HG03565 (cell line): ENCODE measurements at regions not wholly inside any gene's neighbourhood (a gene's known extent, or its start where the extent isn't known, plus 50 kb on each side); places are given as distances from the start of the nearest gene placed in this dataset.

ENCODE experiments used
- ATAC-seq: cut with Tn5 transposase; IDR thresholded peaks from one replicate; pipeline ENCODE4 v1.9.1; 2021; ENCODE audit warnings: mild to moderate bottlenecking, moderate library complexity; ENCODE audit not compliant: unreplicated experiment

DNA sequence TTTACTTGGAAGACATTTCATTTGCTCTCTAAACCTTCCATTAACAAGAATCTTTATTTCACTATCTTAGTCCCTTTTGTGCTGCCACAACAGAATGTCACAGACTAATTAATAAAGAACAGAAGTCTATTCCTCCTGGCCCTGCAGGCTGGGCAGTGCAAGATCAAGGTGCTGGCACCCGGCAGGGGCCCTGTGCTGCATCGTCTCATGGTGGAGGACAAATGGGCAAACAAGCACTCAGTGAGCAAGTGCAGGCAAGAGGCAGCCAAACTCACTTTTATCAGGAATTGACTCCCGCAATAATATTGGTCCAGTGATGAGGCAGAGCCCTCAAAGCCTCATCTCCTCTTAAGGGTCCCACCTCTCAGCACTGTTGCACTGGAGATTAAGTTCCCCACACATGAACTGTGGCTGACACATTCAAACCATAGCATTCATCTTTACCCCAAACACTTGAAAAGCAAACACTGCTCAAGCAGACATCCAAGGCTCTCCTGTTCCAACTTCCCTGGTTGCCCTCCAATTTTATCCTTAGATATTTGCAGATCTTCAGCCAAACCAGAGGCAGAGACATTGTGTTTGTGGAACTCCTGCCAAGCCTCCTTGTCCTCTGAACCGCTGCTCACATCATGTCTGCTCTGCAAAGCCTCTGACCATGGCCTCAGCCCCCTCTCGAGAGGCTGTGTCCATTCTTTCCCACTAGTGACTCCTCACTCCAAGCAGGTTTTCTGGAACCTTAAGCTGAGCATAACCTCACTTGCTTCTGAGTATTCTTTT lies 404.4 kb upstream of the SOX11 start:
- no peak for ATAC-seq

DNA sequence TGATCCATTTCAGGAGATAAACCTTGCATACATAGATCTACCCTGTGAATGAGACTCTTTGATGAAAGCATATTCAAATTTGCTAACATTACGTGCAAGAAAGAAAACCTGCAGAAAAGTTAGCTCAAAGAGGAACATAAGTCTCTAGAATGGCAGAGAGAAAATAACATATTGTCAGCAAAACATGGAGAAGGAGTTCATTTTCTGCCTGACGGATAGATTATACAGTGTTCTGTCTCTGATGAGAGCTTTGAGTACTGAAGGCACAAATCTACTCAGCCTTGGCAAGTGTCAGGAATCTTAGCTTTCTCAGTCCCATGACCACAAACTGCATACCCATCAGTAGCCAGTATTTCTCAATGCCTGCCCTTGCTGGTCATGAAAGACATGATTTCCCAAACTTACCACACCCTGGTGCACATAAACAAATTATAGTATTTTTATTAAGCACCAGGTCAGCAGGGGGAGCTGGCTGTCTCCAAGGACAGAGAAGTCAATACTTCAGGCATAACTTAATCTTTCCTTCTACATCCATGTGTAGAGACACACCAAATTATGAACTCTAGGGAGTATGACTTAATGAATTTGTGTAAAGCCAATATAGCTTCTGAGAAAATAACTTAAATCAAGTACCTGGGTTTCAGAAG lies 401.2 kb upstream of the SOX11 start:
- ATAC-seq, result no peak

DNA sequence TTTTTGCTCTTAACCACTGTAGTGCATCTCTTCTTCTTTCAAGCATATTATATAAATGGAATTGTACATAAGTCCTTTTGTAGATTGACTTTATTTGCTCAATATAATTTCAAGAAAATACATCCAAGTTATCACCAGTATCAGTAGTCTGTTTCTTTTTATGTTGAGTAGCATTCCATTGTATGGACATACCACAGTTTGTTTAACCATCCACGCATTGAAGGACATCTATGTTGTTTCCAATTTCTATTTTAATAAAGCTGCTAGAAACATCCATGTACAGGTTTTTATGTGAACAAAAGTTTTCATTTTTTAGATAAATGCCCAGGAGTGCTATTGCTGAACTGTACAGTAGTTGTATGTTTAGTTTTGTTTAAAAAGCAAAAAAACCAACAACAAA lies 387.5 kb upstream of the SOX11 start:
- ATAC-seq, result no peak

DNA sequence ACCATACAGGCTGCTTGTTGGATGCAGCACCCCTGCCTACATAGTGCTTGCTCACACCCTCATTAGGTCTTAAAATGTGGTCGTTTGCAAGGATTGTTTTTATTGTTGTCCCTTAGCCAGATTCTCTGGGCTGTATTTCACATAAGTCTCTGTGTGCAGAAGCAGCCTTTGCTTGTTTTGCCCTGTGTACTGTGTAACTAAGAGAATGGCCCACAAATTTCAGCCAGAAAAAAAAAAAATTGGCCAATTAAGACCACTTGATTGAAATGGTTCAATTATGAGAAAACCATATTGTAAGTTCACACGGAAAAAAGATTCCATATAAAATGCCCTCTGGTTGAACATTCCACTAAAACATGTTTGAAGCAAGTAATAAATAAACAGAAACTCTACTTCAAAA lies 377.1 kb upstream of the SOX11 start:
- no peak for ATAC-seq

DNA sequence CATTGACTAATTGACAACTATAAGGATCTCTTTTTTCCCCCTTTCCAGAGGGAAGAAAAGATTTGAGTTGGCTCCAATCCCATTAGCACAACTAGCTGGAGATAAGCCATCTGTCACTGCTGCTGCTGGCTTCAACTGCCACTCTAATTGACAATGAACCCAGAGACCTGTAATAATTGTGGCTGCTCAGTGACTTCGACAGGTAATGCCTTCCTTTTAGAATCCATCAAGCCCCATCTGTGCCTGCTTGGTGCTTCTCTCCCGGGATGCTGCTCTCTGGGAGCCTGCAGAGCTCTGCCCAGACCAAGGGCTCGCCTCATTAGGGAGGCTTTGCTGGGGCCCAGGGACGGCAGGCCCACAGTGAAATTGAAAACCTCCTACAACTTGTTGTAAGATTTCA lies 376.7 kb upstream of the SOX11 start:
- ATAC-seq, result no peak

DNA sequence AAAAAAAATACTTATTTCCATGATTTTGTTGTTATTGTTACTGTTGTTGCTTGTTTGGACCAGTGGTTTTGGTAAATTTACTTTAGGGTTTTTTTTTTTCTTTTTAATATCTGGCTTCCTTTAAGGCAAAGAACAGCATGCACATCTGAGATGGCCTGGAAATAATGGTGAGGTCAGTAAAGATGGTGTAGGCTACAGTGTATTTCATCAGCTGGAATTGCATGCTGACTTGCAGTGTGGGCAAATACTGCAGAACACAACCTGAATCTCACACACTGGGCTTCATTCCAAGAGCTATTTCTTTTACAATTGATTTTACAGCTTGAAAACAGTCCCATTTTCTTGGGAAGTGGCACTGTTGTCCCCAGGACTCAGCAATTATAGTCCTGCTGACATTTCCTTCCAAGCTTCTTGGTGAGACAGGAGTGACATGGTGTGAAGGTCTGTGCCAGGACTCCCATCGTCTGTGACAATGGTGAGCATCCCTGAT lies 376.1 kb upstream of the SOX11 start:
- ATAC-seq, result no peak

DNA sequence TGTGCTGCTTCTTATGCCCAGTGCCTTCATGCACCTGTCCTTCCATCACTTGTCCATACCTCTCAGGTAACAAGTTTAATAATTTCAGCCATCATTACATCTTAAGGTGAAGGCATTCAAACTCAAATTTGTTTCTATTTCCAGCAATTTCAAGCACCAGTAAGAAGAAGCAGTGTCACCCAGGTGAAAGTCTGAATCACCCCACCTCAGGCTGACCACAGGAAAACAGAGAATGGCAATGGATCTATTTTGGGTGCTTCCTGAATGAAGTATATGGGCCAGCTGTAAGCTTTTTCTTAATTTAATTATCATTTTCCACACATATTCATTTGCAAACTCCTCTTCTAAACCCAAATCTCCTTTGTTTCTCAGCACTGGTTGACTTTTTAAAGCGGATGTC lies 372.7 kb upstream of the SOX11 start:
- ATAC-seq, result no peak

DNA sequence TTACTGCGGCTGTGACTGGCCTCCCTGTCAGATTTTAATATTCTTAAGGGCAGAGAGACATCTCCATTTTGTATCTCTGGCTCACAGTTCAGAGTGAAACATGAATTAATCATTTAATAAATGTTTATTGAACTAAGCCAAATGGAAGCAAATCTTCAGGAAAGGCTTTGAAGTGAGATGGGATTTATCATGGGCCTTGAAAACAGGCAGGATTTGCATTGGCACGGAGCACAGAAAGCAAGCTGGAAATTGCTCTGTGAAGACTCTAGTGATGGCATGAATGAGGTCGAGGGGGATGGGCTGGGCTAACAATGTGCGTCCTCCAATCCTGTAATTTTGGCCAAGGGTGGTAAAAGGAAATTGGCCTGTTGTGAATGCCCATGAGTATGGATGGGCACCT lies 369.8 kb upstream of the SOX11 start:
- no peak for ATAC-seq

DNA sequence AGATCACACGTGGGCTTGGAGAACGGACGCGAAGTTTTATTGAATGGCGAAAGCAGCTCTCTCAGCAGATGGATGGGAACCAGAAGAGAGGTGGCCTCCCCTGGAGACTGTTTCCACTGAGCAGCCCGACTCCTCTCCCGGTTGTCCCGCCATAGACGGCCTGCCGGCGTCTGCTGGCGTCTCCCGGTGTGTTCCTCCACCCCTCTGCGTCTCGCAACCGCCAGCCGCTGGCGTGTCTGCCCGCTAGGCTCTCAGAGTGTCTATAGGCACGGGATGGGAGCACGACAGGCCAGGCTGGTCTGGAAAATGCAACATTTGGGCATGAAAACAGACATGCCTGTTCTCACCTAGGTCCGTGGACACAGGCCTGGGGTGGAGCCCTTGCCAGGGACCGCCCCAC lies 366.7 kb upstream of the SOX11 start:
- ATAC-seq, result no peak

DNA sequence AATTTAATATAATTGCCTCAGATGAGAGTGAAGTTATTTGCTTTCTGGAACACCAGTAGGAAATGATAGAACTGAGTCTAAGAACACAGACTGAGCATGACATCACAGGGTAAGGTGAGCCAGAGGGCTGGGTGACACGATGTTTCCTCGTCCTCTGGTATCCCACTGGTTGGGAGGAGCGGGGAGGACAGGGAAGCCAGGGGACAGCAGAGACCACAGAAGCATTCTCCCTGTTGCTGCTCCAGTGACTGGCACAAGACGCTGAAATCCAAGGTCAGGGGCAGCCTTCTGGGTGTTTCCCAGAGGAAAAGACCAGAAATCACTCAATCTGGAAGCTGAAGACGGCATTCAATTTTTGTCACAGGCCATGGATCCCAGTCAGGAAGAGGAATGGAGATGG lies 363.4 kb upstream of the SOX11 start:
- no peak for ATAC-seq

DNA sequence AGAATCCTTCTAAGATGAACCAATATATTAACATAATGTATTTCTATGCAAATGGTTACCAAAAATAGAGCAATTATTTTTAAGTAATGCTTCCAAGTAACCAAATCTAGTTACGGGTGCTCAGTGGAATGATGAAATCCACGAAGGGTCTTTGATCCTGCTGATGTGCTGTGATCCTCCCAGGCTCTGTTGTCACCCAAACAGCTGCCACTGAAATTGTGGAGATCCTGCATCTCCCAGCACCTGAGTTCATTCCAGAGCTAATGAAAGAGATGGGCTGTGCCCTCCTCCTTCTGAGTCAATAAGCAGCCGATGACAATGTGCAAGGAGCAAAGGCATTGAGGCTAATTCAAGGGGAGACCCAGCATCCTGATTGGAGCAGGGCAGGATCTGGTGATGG lies 362.4 kb upstream of the SOX11 start:
- no peak for ATAC-seq

DNA sequence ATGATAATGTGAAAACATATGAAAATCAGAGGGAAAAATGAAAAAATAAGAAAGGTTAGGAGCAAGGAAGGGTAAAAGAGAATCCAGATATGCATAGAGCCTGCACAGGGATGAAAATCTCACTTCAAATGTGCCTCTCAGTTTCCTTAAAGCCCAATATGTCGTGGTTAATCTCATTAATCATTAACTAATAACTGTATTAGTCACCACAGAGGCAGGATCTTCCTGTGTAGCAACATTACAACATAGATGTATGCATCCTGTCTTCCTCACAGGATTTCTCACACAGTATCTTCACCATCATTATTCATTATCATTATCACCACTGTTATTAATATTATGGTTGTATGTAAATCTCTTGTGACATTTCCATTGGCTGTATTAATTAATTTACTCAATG lies 361.2 kb upstream of the SOX11 start:
- no peak for ATAC-seq

DNA sequence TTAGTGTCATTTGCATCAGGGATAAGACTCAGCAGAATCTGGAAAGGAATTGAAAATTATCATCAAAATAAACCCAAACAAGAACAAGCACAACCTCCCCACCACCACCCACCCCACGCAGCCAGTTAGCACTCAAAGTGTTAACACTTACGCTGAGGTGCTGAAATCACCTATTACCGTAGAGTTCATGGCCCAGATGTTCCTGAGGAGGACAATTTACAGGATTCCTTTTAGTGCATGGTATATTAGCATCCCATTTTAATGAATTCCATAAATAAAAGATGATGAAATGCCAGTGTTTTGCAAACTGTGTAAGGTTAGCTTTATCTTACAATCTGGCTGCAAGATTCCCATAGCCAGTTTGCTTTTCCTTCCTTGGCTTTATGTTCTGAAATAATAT lies 359.3 kb upstream of the SOX11 start:
- ATAC-seq, result no peak

DNA sequence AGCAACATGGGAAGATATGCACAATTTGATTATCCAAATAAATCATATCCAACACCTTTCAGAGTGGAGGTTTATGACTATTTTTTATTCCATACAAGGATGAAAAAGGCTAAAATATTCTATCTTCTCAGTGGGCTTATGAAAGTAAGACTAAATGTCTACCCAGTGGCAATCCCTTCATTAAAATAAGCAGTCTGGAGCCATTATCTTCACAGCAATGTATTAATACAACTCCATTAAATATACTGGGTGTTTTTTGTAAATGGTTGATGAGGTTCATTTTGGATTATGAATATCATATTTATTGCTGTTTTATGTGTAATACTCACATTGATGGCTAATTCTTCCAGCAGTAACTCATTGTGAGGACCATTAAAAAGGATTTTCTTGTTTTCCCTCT lies 352.7 kb upstream of the SOX11 start:
- ATAC-seq, result no peak

DNA sequence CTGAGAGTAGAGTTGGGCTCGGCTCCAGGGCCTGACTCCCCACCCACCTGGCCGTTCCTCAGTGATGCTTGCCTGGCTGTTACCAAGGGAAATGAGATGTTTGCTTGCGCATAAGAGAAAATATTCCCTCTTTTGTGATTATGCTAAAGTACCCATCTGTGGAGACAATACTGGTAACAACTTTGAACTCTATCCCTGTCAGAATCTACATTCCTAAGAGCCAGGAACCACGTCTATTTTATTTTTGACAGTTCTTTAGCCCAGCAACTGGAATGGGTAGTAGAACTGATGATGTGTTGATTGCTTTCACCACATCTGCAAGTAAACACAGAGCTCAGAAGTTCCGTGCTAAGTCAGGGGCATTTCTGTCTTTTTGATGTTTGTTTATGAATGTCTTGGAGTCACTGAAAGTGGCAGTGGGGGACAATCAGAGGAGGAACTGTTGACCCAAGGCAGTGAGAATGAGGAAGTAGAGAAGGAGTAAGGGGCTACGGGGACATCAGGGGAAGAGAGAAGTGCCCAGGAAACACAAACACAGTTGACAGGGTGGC lies 348.3 kb upstream of the SOX11 start:
- ATAC-seq, result no peak

DNA sequence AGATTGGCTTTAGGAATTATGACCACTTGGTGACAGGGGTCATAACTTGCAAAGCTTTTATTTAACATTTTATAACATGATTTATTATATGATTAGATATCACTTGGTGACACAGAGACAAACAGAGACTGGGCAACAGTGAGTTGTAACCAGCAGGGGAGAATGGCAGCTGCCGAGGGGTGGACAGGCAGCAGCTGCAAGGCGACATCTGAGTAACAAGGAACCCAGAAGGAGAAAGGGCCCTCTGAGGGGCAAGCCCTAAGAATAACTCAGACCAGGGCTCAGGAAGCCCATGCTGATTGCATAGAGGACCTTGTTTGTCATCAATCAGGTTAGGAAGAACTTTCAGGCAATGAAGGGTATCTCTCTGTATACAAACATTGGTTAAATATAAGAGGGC lies 339.9 kb upstream of the SOX11 start:
- ATAC-seq, result no peak

DNA sequence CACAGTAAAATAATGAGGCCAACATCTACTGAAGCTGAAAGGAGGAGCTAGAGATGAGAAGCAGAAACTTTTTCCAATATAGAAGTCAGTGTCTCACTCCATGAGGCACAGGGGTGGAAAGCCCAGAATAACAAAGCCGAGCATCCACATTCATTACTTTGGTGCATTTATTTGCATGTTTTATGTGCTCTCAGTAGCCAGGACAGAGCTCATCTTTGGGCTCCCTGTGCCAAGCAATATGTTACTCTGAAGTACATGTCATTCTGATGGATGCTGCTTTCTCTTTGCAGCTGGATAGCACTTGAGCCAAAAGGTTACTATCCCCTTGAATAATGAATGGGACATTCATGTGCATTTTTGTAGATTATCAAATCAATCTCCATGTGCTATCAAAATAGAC lies 338.6 kb upstream of the SOX11 start:
- ATAC-seq, result no peak

DNA sequence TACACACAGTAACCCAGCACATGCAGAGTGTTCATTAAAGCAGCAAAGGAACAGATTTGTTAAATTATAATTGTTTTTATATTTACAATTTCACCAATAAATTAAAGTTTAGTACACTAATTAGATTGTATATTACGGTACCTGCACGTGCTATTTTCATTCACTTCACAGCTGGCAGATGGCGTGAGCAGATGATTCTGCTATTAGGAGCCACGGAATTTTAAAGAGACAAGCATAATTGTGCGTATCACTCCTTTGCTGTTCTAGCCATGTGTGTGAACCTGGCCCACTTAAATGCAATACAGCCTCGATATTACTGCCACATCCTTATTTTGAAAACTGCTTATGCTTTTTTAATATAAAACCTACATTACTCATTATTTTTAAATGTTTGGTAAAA lies 332.8 kb upstream of the SOX11 start:
- no peak for ATAC-seq

DNA sequence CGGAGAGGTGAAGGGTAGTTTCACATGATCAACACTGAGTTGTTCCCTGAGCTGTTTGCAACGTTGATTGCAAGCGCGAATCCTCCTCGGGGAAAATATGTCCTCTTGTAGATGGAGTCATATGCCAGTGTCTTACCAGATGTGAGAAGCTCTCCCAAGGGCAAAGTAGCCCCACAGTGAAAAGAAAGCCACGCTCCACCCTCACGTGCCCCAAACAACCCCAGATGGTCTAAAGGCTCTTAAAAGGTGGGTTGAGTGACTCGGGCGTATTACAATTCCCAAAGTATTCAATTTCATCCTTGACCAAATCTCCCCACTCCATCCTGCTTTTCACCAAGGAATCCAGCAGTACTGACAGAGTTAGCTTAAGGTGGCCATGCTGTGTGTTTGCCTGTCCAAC lies 332.1 kb upstream of the SOX11 start:
- ATAC-seq, result no peak

DNA sequence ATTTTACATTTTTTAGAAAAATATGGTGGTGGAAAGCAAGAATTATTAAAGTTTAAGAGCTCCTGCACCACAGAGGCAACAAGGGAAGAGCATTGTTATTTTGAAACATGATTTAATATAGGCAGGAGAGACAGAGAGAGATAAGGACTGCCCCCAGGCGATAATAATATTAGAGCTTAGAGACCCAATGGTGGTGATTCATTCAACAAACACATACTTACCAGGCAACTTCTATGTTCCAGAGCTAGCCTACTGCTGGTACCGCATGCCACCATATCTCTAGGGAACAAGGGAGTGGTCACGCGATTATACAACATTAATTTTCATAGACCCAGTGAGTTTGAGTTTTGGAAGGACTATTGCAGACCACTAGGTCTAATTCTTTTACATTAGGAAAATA lies 327.8 kb upstream of the SOX11 start:
- no peak for ATAC-seq

DNA sequence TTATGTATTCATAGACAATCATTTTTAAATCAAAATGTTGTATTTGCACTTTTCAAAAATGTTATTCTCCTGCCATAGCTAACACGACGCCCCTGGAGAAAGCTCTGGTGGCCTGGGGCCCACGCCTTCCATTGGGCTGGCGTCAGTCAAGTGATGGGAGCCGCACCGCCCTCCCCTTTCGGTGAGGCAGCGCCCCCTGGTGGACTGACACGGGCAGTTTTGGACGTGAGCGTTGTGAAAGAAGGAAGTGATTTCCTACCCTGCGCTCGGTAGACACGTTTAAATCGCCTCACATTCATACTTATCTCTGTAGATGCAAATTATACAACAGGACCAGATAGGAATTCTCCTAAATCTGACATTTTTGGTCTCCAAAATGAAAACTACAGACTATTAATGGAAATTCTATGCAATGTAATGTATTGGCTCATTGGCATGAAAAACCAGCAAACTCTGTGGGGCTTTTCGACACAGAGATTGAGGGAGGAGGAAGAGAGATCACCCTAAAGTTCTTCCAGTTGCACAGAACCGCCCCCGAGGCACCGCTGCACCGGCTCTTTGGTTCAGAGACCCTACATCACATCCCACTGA lies 326.2 kb upstream of the SOX11 start:
- ATAC-seq, result peak; percentile 90

DNA sequence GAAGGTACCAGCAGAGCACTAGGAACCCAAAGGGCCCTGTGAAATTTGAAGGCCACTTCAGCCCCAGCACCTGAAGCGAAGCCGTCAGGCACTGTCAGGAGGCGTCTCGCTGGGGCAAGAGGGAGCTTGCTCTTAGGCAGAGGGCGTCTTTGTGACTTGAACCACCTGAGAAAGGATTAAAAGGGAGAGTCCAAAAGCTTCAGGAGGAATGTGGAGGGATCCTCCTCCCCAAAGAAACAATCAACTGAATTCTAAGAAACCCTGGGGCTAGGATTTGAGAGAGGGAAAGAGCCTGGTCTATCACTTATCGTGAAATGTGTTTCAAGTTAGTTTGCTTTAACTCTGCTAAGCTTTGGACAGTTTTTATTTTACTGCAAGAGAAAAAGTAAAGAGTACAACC lies 324.9 kb upstream of the SOX11 start:
- no peak for ATAC-seq
